Epithelial cell of proximal tubule (primary cell): ENCODE measurements at regions not wholly inside any gene's neighbourhood (a gene's known extent, or its start where the extent isn't known, plus 50 kb on each side); places are given as distances from the start of the nearest gene placed in this dataset.
A peak's percentile ranks its signal among the peaks of the same experiment; 100 is the strongest.
"Not testable (repeated sequence)": the region's sequence is repeated elsewhere in the genome, so short reads cannot be mapped to it uniquely, and the experiment has no call there.

Source experiments
- DNase-seq: peaks from one replicate; pipeline ENCODE4 v3.0.0-alpha.2; 2011; ENCODE audit warnings: low read depth
- H3K4me3 ChIP-seq: 2 replicates; pipeline ENCODE4 v1.5.1; 2011; ENCODE audit warnings: low read depth, mild to moderate bottlenecking, low read length
- TF ChIP-seq, protein P1 (sequence below): conservative IDR thresholded peaks from 2 replicates; pipeline ENCODE4 v1.5.1; 2012; ENCODE audit warnings: low read depth, mild to moderate bottlenecking, low read length

DNA sequence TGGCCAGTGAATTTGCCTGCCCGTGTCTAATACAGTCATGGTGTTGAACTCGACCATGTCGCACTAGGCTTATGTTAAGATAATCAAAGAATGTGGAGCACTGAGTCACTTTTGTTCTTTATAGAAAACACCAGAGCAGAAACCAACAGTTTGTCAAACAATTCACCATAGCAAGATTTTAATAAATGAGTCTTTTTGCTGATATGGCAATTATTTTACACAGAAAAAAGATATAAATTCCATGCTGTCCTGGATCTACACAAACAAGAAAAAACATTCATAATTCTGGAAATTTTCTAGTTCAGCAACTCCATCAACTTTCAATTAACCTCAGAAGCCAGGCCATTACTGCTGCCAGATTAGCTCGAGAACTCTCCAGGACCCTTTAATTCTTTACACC, 208.9 kb downstream of the ZNF608 start:
- TF ChIP-seq, protein P1, sequence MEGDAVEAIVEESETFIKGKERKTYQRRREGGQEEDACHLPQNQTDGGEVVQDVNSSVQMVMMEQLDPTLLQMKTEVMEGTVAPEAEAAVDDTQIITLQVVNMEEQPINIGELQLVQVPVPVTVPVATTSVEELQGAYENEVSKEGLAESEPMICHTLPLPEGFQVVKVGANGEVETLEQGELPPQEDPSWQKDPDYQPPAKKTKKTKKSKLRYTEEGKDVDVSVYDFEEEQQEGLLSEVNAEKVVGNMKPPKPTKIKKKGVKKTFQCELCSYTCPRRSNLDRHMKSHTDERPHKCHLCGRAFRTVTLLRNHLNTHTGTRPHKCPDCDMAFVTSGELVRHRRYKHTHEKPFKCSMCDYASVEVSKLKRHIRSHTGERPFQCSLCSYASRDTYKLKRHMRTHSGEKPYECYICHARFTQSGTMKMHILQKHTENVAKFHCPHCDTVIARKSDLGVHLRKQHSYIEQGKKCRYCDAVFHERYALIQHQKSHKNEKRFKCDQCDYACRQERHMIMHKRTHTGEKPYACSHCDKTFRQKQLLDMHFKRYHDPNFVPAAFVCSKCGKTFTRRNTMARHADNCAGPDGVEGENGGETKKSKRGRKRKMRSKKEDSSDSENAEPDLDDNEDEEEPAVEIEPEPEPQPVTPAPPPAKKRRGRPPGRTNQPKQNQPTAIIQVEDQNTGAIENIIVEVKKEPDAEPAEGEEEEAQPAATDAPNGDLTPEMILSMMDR = no peak
- DNase-seq = no peak

DNA sequence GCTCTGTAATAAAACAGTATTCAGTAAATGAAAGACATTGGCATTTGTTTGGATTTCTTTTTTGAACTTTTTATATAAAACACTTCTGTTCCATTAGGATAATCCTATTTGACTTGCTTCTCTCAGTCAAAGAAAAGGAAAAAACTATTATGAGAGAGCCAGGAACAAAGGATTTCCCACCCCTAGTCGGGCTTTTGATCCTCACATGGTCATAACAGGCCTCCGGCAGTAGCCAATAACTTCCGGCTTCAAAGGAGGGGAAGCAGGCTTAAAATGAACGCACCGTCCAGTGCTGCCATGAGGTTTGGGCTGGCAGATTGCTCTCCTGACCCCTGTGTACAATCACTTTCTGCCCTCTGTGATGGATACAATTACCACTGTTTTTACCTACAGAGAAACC, 209.3 kb downstream of the ZNF608 start:
- DNase-seq = no peak
- no peak overlapping the region for H3K4me3 ChIP-seq
- TF ChIP-seq, protein P1 = no peak

More for the DNA sequence above, 208.9 kb downstream of the ZNF608 start:
- H3K4me3 ChIP-seq = no peak overlapping the region

DNA sequence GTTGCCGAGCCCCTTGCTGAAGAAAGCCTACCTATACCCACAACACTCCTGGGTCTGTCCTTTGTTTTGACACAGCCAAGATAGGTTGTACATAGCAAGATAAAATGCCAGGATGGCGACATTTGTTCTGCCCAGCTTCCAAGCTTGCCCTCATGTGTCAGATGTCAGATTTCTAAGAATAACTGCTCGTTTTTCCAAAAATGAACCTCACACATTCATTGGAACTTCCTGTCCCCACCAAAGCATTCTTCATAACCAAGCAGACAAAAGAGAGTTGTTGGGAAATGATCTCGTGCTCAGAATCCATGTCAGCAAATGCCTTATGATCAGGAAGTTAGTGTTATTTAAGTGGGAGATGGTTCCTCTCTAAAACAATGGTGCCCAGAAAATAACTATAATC, 210.1 kb downstream of the ZNF608 start:
- no peak for DNase-seq
- TF ChIP-seq, protein P1 = no peak
- H3K4me3 ChIP-seq = no peak overlapping the region

DNA sequence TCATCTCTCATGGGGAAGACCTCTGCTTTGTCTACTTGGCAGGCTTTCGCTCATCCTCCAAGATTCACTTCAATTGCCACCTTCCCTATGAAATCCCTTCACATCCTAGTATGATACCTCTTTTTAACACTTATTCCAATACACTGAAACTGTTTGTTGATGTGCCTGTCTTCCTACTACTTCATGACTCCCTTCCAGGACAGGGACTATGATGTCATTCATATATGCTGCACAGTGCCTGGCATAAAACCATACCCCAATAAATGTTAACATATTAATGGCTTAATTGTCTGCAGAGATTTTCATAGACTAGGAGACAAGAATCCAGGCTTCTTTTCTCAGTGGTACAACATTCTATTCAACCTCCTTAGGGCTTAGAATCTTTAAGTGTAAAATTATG, 215.5 kb downstream of the ZNF608 start:
- no peak for DNase-seq
- TF ChIP-seq, protein P1 = no peak
- no peak overlapping the region for H3K4me3 ChIP-seq

DNA sequence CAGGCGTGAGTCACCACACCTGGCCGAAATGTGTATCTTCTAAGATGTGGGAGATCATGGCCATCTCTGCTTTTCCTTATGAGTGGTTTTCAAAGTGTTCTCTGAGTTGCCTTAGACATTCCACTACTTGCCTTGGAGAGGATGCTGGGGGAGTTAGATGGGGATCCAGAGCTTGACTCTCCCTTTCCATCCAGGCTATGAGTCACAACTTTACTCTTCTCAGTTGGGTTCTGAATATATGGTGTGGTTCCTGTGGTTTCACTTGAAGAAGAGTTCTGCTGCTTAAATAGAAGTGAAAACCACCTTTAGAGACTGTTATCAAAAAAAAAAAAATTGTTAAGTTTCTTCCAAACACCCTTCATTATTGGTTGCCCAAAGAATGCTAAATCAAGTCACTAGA, 217.6 kb downstream of the ZNF608 start:
- DNase-seq = no peak
- TF ChIP-seq, protein P1 = no peak
- no peak overlapping the region for H3K4me3 ChIP-seq

DNA sequence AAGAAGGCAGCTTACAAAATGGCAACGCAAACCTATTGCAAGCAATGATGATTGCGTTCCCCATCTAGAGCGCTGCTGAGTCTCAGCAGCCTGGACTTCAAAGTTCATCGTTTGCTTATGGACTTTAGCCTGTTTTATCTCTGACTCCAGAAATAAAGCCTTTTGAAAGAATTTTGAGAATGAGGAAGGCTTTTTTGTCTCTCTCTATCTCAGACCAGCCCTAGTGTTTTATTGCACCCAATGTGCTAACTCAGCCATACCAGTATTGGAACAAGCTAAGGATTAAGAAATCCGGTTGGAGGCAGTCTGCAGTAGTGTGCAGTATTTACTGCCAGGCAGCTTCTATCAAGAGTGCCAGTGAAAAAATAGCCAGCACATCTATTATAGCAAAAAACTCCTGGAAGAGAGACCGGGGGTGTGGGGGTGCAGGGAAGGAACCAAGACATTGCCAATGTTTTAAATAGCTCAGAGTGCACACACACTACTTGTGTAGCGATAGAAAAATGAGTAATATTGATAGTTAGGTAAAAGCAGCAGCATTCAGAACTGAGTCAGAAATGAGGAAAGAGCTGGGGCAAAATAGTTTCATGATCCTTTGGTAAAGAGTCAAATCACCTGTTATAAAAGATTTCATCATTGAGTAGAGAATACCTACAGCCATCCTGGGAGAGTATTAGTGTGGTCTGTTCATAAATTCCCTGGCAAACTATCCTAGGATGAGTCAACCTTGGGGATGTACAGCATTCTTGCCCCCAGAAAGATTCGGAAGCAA, 219.0 kb downstream of the ZNF608 start:
- peak; percentile 33 for DNase-seq
- TF ChIP-seq, protein P1 = no peak
- H3K4me3 ChIP-seq = no peak overlapping the region

DNA sequence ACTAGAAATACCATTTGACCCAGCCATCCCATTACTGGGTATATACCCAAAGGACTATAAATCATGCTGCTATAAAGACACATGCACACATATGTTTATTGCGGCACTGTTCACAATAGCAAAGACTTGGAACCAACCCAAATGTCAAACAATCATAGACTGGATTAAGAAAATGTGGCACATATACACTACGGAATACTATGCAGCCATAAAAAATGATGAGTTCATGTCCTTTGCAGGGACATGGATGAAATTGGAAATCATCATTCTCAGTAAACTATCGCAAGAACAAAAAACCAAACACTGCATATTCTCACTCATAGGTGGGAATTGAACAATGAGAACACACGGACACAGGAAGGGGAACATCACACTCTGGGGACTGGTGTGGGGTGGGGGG, 220.4 kb downstream of the ZNF608 start:
- not testable (repeated sequence) for H3K4me3 ChIP-seq

More for the DNA sequence above, 220.4 kb downstream of the ZNF608 start:
- DNase-seq = not testable (repeated sequence)
